Aorta (tissue), 5 donors: ENCODE measurements at regions not wholly inside any gene's neighbourhood (a gene's known extent, or its start where the extent isn't known, plus 50 kb on each side); places are given as distances from the start of the nearest gene placed in this dataset.
"Not testable (repeated sequence)": the region's sequence is repeated elsewhere in the genome, so short reads cannot be mapped to it uniquely, and the experiment has no call there.

Source experiments
- ATAC-seq: fragments of 200-7000 bp; cut with Tn5 transposase; one replicate; pipeline ENCODE4 v1.9.1; 2022; ENCODE audit warnings: moderate library complexity; ENCODE audit not compliant: low FRiP score
- DNase-seq, 2 donors: peaks; one replicate each; pipeline ENCODE4 v3.0.0-alpha.2; 2020
- H3K27ac ChIP-seq, 2 donors: one replicate each; pipeline ENCODE4 v1.5.1; 2013; ENCODE audit warnings: low read length in 2 of 2, mild to moderate bottlenecking in 2 of 2, moderate library complexity in 2 of 2, control low read depth in 1 of 2, inconsistent platforms in 1 of 2, low read depth in 1 of 2
- H3K27me3 ChIP-seq, 2 donors: one replicate each; pipeline ENCODE4 v1.6.1; 2013; ENCODE audit warnings: control low read depth in 1 of 2, low read length in 1 of 2, mild to moderate bottlenecking in 1 of 2, moderate library complexity in 1 of 2; ENCODE audit not compliant: insufficient read depth in 2 of 2, control insufficient read depth in 1 of 2
- H3K36me3 ChIP-seq, 2 donors: one replicate each; pipeline ENCODE4 v1.6.1; 2013; ENCODE audit warnings: control low read depth in 1 of 2, low read length in 1 of 2, mild to moderate bottlenecking in 1 of 2; ENCODE audit not compliant: insufficient read depth in 2 of 2, control insufficient read depth in 1 of 2
- H3K4me1 ChIP-seq, 2 donors: one replicate each; pipeline ENCODE4 v1.6.1; 2013; ENCODE audit warnings: low read length in 2 of 2, control low read depth in 1 of 2, mild to moderate bottlenecking in 1 of 2, moderate library complexity in 1 of 2; ENCODE audit not compliant: insufficient read depth in 2 of 2, control insufficient read depth in 1 of 2
- H3K4me3 ChIP-seq, 2 donors: one replicate each; pipeline ENCODE4 v1.5.1; 2013; ENCODE audit warnings: low read length in 2 of 2, control low read depth in 1 of 2, mild to moderate bottlenecking in 1 of 2
- H3K9me3 ChIP-seq: one replicate; pipeline ENCODE4 v1.6.1; 2013; ENCODE audit warnings: mild to moderate bottlenecking, low read length; ENCODE audit not compliant: control insufficient read depth
- WGBS, 2 donors: extraction: QIAGEN DNeasy Blood & Tissue Kit; methylation state at CpG; one replicate each; pipeline ENCODE4 v1.1.7; 2013; 5-methylcytosine and 5-hydroxymethylcytosine counted together
- intact Hi-C, 2 donors: fragments of 100-400 bp; cut with DNase I; formaldehyde crosslinking; loops; one replicate each; pipeline versions ENCODE4 v1.14.2 to v1.15.0; 2022
- donor health status: healthy with polysubstance abuse.
- donor health status: Bipolar disorder and iron deficiency.
- donor health status: DM: no; HTN: no; CAD: no.
- donor health status: DM: no; HTN: no; CAD: no.
- donor health status: DM: yes; HTN: yes; CAD: no.

GRCh38 chr7:89845952-89846351, 308.3 kb upstream of the STEAP1 start:
- Histone ChIP-seq H3K36me3 (no peaks in the 10 kb centered on the region), H3K4me1 (no peaks in the 10 kb centered on the region), H3K9me3 (no peaks in the 10 kb centered on the region), H3K4me3 (no peak overlapping the region), H3K27ac (no peak overlapping the region), H3K27me3 (peaks cover 0 to 1% of the 10 kb centered on the region in 2 donors)
- intact Hi-C loops: no loop called here
- DNase-seq (no peak), ATAC-seq (no peak)
- WGBS, 2 donors: 91 to 94% methylated on average over 2 of the region's 2 CpGs

- intact Hi-C loops: no loop called here
- H3K4me1 ChIP-seq: no peaks in the 10 kb centered on the region
- ATAC-seq (no peak), DNase-seq (no peak)
- no peaks in the 10 kb centered on the region for H3K36me3 ChIP-seq
- WGBS, 2 donors: 60 to 63% methylated on average over 4 of the region's 4 CpGs
- no peak overlapping the region for H3K4me3 ChIP-seq
- no peaks in the 10 kb centered on the region for H3K9me3 ChIP-seq
- H3K27ac ChIP-seq: no peak overlapping the region
- peaks cover 0 to 1% of the 10 kb centered on the region in 2 donors for H3K27me3 ChIP-seq
These were observed 305.2 kb upstream of the STEAP1 start for GRCh38 chr7:89849052-89849451.

- H3K36me3 ChIP-seq, H3K4me3 ChIP-seq, H3K27me3 ChIP-seq, H3K27ac ChIP-seq, ATAC-seq, H3K4me1 ChIP-seq, H3K9me3 ChIP-seq, DNase-seq, intact Hi-C loops: not testable (repeated sequence)
These were observed 297.2 kb upstream of the STEAP1 start for GRCh38 chr7:89857053-89857452.

- Histone ChIP-seq H3K4me3 (no peak overlapping the region), H3K27me3 (no peaks in the 10 kb centered on the region), H3K27ac (no peak overlapping the region), H3K36me3 (no peaks in the 10 kb centered on the region), H3K9me3 (peaks cover 7% of the 10 kb centered on the region), H3K4me1 (no peaks in the 10 kb centered on the region)
- DNase-seq: no peak
- WGBS, 2 donors: 79 to 80% methylated on average over 1 of the region's 1 CpG
- intact Hi-C loops: no loop called here
- ATAC-seq: no peak
These were observed 296.5 kb upstream of the STEAP1 start for GRCh38 chr7:89857767-89858166.

GRCh38 chr7:89887489-89887888, 266.8 kb upstream of the STEAP1 start:
- Histone ChIP-seq H3K4me3 (no peak overlapping the region), H3K4me1 (no peaks in the 10 kb centered on the region), H3K27ac (no peak overlapping the region), H3K27me3 (no peaks in the 10 kb centered on the region), H3K9me3 (no peaks in the 10 kb centered on the region), H3K36me3 (no peaks in the 10 kb centered on the region)
- ATAC-seq (no peak), DNase-seq (no peak)
- intact Hi-C loops: no loop called here
- 84 to 86% methylated on average over 3 of the region's 3 CpGs for WGBS, 2 donors

GRCh38 chr7:89908736-89909135, 245.5 kb upstream of the STEAP1 start:
- intact Hi-C loops: no loop called here
- no peak for ATAC-seq
- WGBS, 2 donors: 26 to 30% methylated on average over 2 of the region's 2 CpGs

GRCh38 chr7:89914711-89915110, 239.6 kb upstream of the STEAP1 start:
- intact Hi-C loops: no loop called here
- no peak for DNase-seq
- Histone ChIP-seq H3K27me3 (no peaks in the 10 kb centered on the region), H3K4me3 (no peak overlapping the region), H3K4me1 (no peaks in the 10 kb centered on the region), H3K36me3 (no peaks in the 10 kb centered on the region), H3K9me3 (no peaks in the 10 kb centered on the region), H3K27ac (no peak overlapping the region)
- WGBS, 2 donors: 32 to 52% methylated on average over 2 of the region's 2 CpGs
- no peak for ATAC-seq

More at GRCh38 chr7:89908736-89909135, 245.5 kb upstream of the STEAP1 start:
- Histone ChIP-seq H3K36me3 (no peaks in the 10 kb centered on the region), H3K4me1 (no peaks in the 10 kb centered on the region), H3K27me3 (no peaks in the 10 kb centered on the region), H3K4me3 (no peak overlapping the region), H3K9me3 (no peaks in the 10 kb centered on the region), H3K27ac (no peak overlapping the region)
- DNase-seq: no peak

GRCh38 chr7:89926194-89926593, 228.1 kb upstream of the STEAP1 start:
- no peak for DNase-seq
- no peak for ATAC-seq
- Histone ChIP-seq H3K9me3 (no peaks in the 10 kb centered on the region), H3K4me3 (no peak overlapping the region), H3K27me3 (no peaks in the 10 kb centered on the region), H3K4me1 (no peaks in the 10 kb centered on the region), H3K36me3 (no peaks in the 10 kb centered on the region), H3K27ac (no peak overlapping the region)
- WGBS, 2 donors: 50 to 92% methylated on average over 2 of the region's 2 CpGs
- intact Hi-C loops: no loop called here

GRCh38 chr7:89926701-89927100, 227.6 kb upstream of the STEAP1 start:
- 74 to 79% methylated on average over 6 of the region's 6 CpGs for WGBS, 2 donors

More at GRCh38 chr7:89926701-89927100, 227.6 kb upstream of the STEAP1 start:
- H3K27me3 ChIP-seq: no peaks in the 10 kb centered on the region
- intact Hi-C loops: no loop called here
- no peaks in the 10 kb centered on the region for H3K9me3 ChIP-seq
- DNase-seq: no peak
- H3K27ac ChIP-seq: no peak overlapping the region
- no peaks in the 10 kb centered on the region for H3K4me1 ChIP-seq
- H3K4me3 ChIP-seq: no peak overlapping the region
- H3K36me3 ChIP-seq: no peaks in the 10 kb centered on the region
- peak; percentile 16 for ATAC-seq
